Left renal cortex interstitium (tissue), 4 donors: ENCODE measurements at regions not wholly inside any gene's neighbourhood (a gene's known extent, or its start where the extent isn't known, plus 50 kb on each side); places are given as distances from the start of the nearest gene placed in this dataset.
"Not testable (repeated sequence)": the region's sequence is repeated elsewhere in the genome, so short reads cannot be mapped to it uniquely, and the experiment has no call there.

ENCODE experiments used
- DNase-seq, 4 donors: peaks; one replicate each; pipeline ENCODE4 v3.0.0-alpha.2; 2013; ENCODE audit warnings: low read depth in 4 of 4, low spot score in 2 of 4, missing footprints in 1 of 4

GRCh38 chrX:63285375-63285774 lies 65.8 kb downstream of the SPIN4 start:
- DNase-seq: no peak

GRCh38 chrX:63284659-63285058 lies 66.5 kb downstream of the SPIN4 start:
- no peak for DNase-seq

GRCh38 chrX:63283348-63283747 lies 67.8 kb downstream of the SPIN4 start:
- no peak for DNase-seq

- no peak for DNase-seq
Measured at GRCh38 chrX:63282828-63283227, 68.3 kb downstream of the SPIN4 start.

- no peak for DNase-seq
Measured at GRCh38 chrX:63282077-63282476, 69.1 kb downstream of the SPIN4 start.

GRCh38 chrX:63281465-63281864 lies 69.7 kb downstream of the SPIN4 start:
- DNase-seq: no peak

GRCh38 chrX:63277394-63277793 lies 73.7 kb downstream of the SPIN4 start:
- not testable (repeated sequence) for DNase-seq

GRCh38 chrX:63275127-63275526 lies 76.0 kb downstream of the SPIN4 start:
- no peak for DNase-seq

GRCh38 chrX:63270873-63271272 lies 80.3 kb downstream of the SPIN4 start:
- DNase-seq: no peak

- no peak for DNase-seq
Measured at GRCh38 chrX:63258144-63258543, 93.0 kb downstream of the SPIN4 start.

GRCh38 chrX:63250253-63250868 lies 100.8 kb downstream of the SPIN4 start:
- peak in 2 of 4 donors; percentile 22 to 62 for DNase-seq

- DNase-seq: not testable (repeated sequence)
Measured at GRCh38 chrX:63242689-63243088, 108.4 kb downstream of the SPIN4 start.

GRCh38 chrX:63235963-63236362 lies 115.2 kb downstream of the SPIN4 start:
- not testable (repeated sequence) for DNase-seq

- DNase-seq: not testable (repeated sequence)
Measured at GRCh38 chrX:63233013-63233412, 118.1 kb downstream of the SPIN4 start.

GRCh38 chrX:63218202-63218601 lies 132.9 kb downstream of the SPIN4 start:
- not testable (repeated sequence) for DNase-seq

- not testable (repeated sequence) for DNase-seq
Measured at GRCh38 chrX:63217549-63217948, 133.6 kb downstream of the SPIN4 start.

- DNase-seq: not testable (repeated sequence)
Measured at GRCh38 chrX:63209645-63210044, 141.5 kb downstream of the SPIN4 start.

- not testable (repeated sequence) for DNase-seq
Measured at GRCh38 chrX:63209128-63209527, 142.0 kb downstream of the SPIN4 start.

- not testable (repeated sequence) for DNase-seq
Measured at GRCh38 chrX:63204266-63205074, 146.7 kb downstream of the SPIN4 start.

- DNase-seq: not testable (repeated sequence)
Measured at GRCh38 chrX:63201987-63202386, 149.1 kb downstream of the SPIN4 start.

GRCh38 chrX:63198693-63199092 lies 152.4 kb downstream of the SPIN4 start:
- not testable (repeated sequence) for DNase-seq
